Mesendoderm (in vitro differentiated cells): ENCODE measurements at regions not wholly inside any gene's neighbourhood (a gene's known extent, or its start where the extent isn't known, plus 50 kb on each side); places are given as distances from the start of the nearest gene placed in this dataset.
"Not testable (repeated sequence)": the region's sequence is repeated elsewhere in the genome, so short reads cannot be mapped to it uniquely, and the experiment has no call there.

Source experiments
- DNase-seq: peaks from one replicate; pipeline ENCODE4 v3.0.0; 2013
- H2AK5ac ChIP-seq: 2 replicates; pipeline ENCODE4 v1.6.1; 2013; ENCODE audit warnings: low read length, inconsistent platforms
- H2BK120ac ChIP-seq: 2 replicates; pipeline ENCODE4 v1.6.1; 2013; ENCODE audit warnings: low read depth, mild to moderate bottlenecking, low read length, moderate library complexity, mixed read lengths
- H2BK15ac ChIP-seq: replicated peaks from 2 replicates; pipeline ENCODE4 v1.6.1; 2013; ENCODE audit warnings: low read depth, mild to moderate bottlenecking, moderate library complexity
- H2BK5ac ChIP-seq: 2 replicates; pipeline ENCODE4 v1.6.1; 2013; ENCODE audit warnings: low read length, inconsistent platforms
- H3K18ac ChIP-seq: 2 replicates; pipeline ENCODE4 v1.6.1; 2013; ENCODE audit warnings: mild to moderate bottlenecking, low read length, mixed read lengths
- H3K23ac ChIP-seq: one replicate; pipeline ENCODE4 v1.6.1; 2013; ENCODE audit warnings: low read length
- H3K27ac ChIP-seq: 2 replicates; pipeline ENCODE4 v1.5.1; 2013; ENCODE audit warnings: low read depth, mild to moderate bottlenecking, inconsistent platforms, low read length, moderate library complexity
- H3K27me3 ChIP-seq: 2 replicates; pipeline ENCODE4 v1.6.1; 2013; ENCODE audit warnings: low read length, control low read depth, mild to moderate bottlenecking, inconsistent platforms; ENCODE audit not compliant: insufficient read depth, poor library complexity
- H3K36me3 ChIP-seq: 2 replicates; pipeline ENCODE4 v1.6.1; 2013; ENCODE audit warnings: low read length, inconsistent platforms; ENCODE audit not compliant: control insufficient read depth, insufficient read depth
- H3K4ac ChIP-seq: one replicate; pipeline ENCODE4 v1.6.1; 2013; ENCODE audit warnings: low read depth, mild to moderate bottlenecking, low read length, moderate library complexity
- H3K4me1 ChIP-seq: 2 replicates; pipeline ENCODE4 v1.6.1; 2013; ENCODE audit warnings: low read depth, low read length, inconsistent platforms; ENCODE audit not compliant: control insufficient read depth
- H3K4me2 ChIP-seq: 2 replicates; pipeline ENCODE4 v1.6.1; 2013; ENCODE audit warnings: low read length
- H3K4me3 ChIP-seq: 2 replicates; pipeline ENCODE4 v1.5.1; 2013; ENCODE audit warnings: mild to moderate bottlenecking, low read length
- H3K56ac ChIP-seq: one replicate; pipeline ENCODE4 v1.6.1; 2013; ENCODE audit warnings: low read length
- H3K79me1 ChIP-seq: 2 replicates; pipeline ENCODE4 v1.6.1; 2013; ENCODE audit warnings: low read length, inconsistent platforms
- H3K79me2 ChIP-seq: 2 replicates; pipeline ENCODE4 v1.6.1; 2013; ENCODE audit warnings: mild to moderate bottlenecking, low read length; ENCODE audit not compliant: control insufficient read depth, insufficient read depth
- H3K9ac ChIP-seq: 2 replicates; pipeline ENCODE4 v1.6.1; 2013; ENCODE audit warnings: low read length, inconsistent platforms
- H4K5ac ChIP-seq: one replicate; pipeline ENCODE4 v1.6.1; 2013; ENCODE audit warnings: low read length
- H4K8ac ChIP-seq: one replicate; pipeline ENCODE4 v1.6.1; 2013; ENCODE audit warnings: low read depth, mild to moderate bottlenecking, control low read depth, low read length, moderate library complexity
- WGBS: extraction: QIAGEN DNeasy Blood & Tissue Kit; methylation state at CpG from one replicate; pipeline ENCODE4 v1.1.7; 2013; ENCODE audit warnings: low lambda C conversion rate, missing lambda C conversion rate; ENCODE audit not compliant: insufficient coverage; ENCODE audit errors: extremely low coverage; 5-methylcytosine and 5-hydroxymethylcytosine counted together

- not testable (repeated sequence) for H2BK5ac ChIP-seq, H3K27me3 ChIP-seq, H3K9ac ChIP-seq, DNase-seq, H3K4me1 ChIP-seq, H2BK15ac ChIP-seq, H3K79me1 ChIP-seq, H3K79me2 ChIP-seq, H3K23ac ChIP-seq, H3K36me3 ChIP-seq, H3K4me3 ChIP-seq, H2AK5ac ChIP-seq, H4K5ac ChIP-seq, H2BK120ac ChIP-seq, H3K27ac ChIP-seq, H3K18ac ChIP-seq, H4K8ac ChIP-seq, H3K4me2 ChIP-seq, H3K56ac ChIP-seq, H3K4ac ChIP-seq
- no CpG with 5 or more reads among the region's 5 CpGs for whole genome bisulfite sequencing
Measured at GRCh38 chr9:67175167-67175566, 182.8 kb upstream of the SPATA31A3 start.

- H3K4me3 ChIP-seq, H2BK120ac ChIP-seq, H3K36me3 ChIP-seq, H3K27me3 ChIP-seq, H4K5ac ChIP-seq, H3K4me2 ChIP-seq, H2BK5ac ChIP-seq, H2AK5ac ChIP-seq, H3K79me1 ChIP-seq, H4K8ac ChIP-seq, DNase-seq, H3K27ac ChIP-seq, H3K9ac ChIP-seq, H3K18ac ChIP-seq, H3K4ac ChIP-seq, H2BK15ac ChIP-seq, H3K4me1 ChIP-seq, H3K56ac ChIP-seq, H3K79me2 ChIP-seq, H3K23ac ChIP-seq: not testable (repeated sequence)
- no CpG with 5 or more reads among the region's 3 CpGs for WGBS
Measured at GRCh38 chr9:67171721-67172120, 179.4 kb upstream of the SPATA31A3 start.

- H3K56ac ChIP-seq, DNase-seq, H2BK5ac ChIP-seq, H2AK5ac ChIP-seq, H3K4me2 ChIP-seq, H2BK120ac ChIP-seq, H3K18ac ChIP-seq, H4K5ac ChIP-seq, H3K4me1 ChIP-seq, H3K9ac ChIP-seq, H3K27ac ChIP-seq, H3K23ac ChIP-seq, H3K79me2 ChIP-seq, H3K27me3 ChIP-seq, H4K8ac ChIP-seq, H3K79me1 ChIP-seq, H3K4ac ChIP-seq, H2BK15ac ChIP-seq, H3K4me3 ChIP-seq, H3K36me3 ChIP-seq: not testable (repeated sequence)
- no CpG with 5 or more reads among the region's 4 CpGs for WGBS
Measured at GRCh38 chr9:67168530-67169157, 176.3 kb upstream of the SPATA31A3 start.

- not testable (repeated sequence) for H4K8ac ChIP-seq, H3K56ac ChIP-seq, H4K5ac ChIP-seq, H3K18ac ChIP-seq, H3K23ac ChIP-seq, H3K79me1 ChIP-seq, DNase-seq, H3K27me3 ChIP-seq, H3K4me2 ChIP-seq, H3K79me2 ChIP-seq, H3K36me3 ChIP-seq, H3K27ac ChIP-seq, H2BK15ac ChIP-seq, H3K4me3 ChIP-seq, H3K4ac ChIP-seq, H2AK5ac ChIP-seq, H3K4me1 ChIP-seq, H3K9ac ChIP-seq, H2BK5ac ChIP-seq, H2BK120ac ChIP-seq
Measured at GRCh38 chr9:67166335-67166734, 174.0 kb upstream of the SPATA31A3 start.

- H3K18ac ChIP-seq, H3K36me3 ChIP-seq, H3K9ac ChIP-seq, H4K5ac ChIP-seq, H3K79me1 ChIP-seq, H3K4ac ChIP-seq, H2BK5ac ChIP-seq, H3K4me3 ChIP-seq, H3K4me2 ChIP-seq, H3K23ac ChIP-seq, H3K4me1 ChIP-seq, DNase-seq, H4K8ac ChIP-seq, H3K56ac ChIP-seq, H2BK120ac ChIP-seq, H2BK15ac ChIP-seq, H3K79me2 ChIP-seq, H3K27me3 ChIP-seq, H3K27ac ChIP-seq, H2AK5ac ChIP-seq: not testable (repeated sequence)
- WGBS = no CpG with 5 or more reads among the region's 1 CpG
Measured at GRCh38 chr9:67162827-67163226, 170.5 kb upstream of the SPATA31A3 start.

GRCh38 chr9:67155218-67155617 is 162.9 kb upstream of the SPATA31A3 start:
- H3K23ac ChIP-seq, H2BK120ac ChIP-seq, H3K4me2 ChIP-seq, H3K9ac ChIP-seq, H2BK15ac ChIP-seq, H3K79me2 ChIP-seq, H3K4me3 ChIP-seq, H3K56ac ChIP-seq, H4K5ac ChIP-seq, DNase-seq, H3K79me1 ChIP-seq, H3K36me3 ChIP-seq, H3K4ac ChIP-seq, H3K27ac ChIP-seq, H4K8ac ChIP-seq, H2BK5ac ChIP-seq, H2AK5ac ChIP-seq, H3K18ac ChIP-seq, H3K4me1 ChIP-seq, H3K27me3 ChIP-seq: not testable (repeated sequence)
- WGBS = no CpG with 5 or more reads among the region's 9 CpGs
